ENCODE measurements at regions not wholly inside any gene's neighbourhood (a gene's known extent, or its start where the extent isn't known, plus 50 kb on each side); places are given as distances from the start of the nearest gene placed in this dataset.

DNA sequence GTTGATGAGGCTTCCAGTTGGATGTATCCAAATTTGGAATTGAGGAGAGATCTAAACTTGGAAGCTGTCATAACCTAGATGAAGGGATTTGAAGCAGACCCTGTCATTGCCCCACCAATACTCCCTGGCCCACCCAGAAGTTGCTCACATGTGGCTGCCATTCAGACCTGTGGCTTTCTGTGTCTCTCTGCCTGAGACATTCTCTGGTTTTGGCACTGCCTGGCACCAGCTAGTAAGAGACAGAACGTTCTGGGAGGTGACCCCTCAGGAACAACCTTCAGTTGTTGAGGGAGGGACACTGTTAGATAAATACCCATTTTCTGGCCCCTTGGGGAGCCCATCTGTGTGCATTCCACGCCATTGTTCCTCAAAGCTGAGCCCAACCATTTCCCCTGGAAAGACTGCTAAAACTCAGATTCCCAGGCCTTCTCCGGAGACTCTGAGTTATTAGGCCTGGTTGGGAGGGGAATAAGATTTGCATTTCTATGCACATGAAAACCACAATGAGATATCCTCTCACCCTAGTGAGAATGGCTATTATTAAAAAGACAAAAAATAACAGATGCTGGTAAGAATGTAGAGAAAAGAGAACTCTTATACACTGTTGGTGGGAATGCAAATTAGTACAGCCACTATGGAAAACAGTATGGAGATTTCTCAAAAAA lies 290.4 kb downstream of the TSHZ3 start (continued):
- TF ChIP-seq ZNF331 (CRISPR knock-in tag; IDR thresholded peaks at IDR 0.05; ENCODE audit: low read depth): no peak
- no peak for TF ChIP-seq EZH2 (IDR thresholded peaks at IDR 0.05; ENCODE audit: low read depth, unreplicated experiment)
- TF ChIP-seq JUNB (IDR thresholded peaks at IDR 0.05; ENCODE audit: unreplicated experiment): no peak
- TF ChIP-seq STAT1 (IDR thresholded peaks at IDR 0.05; ENCODE audit: unreplicated experiment): no peak

DNA sequence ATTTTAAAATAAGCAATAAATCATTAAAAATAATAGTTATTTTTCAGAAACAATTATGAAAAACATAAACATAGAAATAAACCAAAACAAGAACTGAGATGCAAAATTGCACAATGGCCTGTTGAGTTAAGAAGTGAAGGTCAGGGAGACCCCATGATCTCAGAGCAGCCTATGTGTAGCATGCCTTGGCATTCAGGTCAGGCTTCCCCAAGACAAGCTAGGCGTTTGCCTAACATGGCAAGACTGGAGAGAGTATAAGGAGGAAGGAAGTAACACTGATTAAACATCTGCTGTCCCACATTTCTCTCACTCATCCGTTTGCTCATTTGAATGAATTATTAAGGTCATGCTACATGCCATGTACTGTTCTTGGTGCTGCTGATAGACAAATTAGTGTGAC lies 291.8 kb downstream of the TSHZ3 start:
- no peaks in the 10 kb centered on the region; the same call in 2 of the 3 replicates for H3K4me1 Mint-ChIP-seq
- Histone ChIP-seq H3K9me2 (ENCODE audit: insufficient read depth) (peaks cover 11% of the 10 kb centered on the region), H3K79me2 (replicated peaks; ENCODE audit: insufficient read depth) (no peaks in the 10 kb centered on the region), H3K27ac (ENCODE audit: low read depth) (no peak overlapping the region), H4K20me1 (replicated peaks; ENCODE audit: insufficient read depth) (no peaks in the 10 kb centered on the region), H3K36me3 (ENCODE audit: insufficient read depth) (no peaks in the 10 kb centered on the region), H3K27me3 (ENCODE audit: insufficient read depth) (no peaks in the 10 kb centered on the region), H3K4me3 (no peak overlapping the region), H2AFZ (no peak overlapping the region), H3F3A (replicated peaks; ENCODE audit: low read depth) (no peaks in the 10 kb centered on the region), H3K4me2 (no peak overlapping the region), H3K4me1 (ENCODE audit: insufficient read depth) (no peaks in the 10 kb centered on the region)
- no peak overlapping the region for H3K4me3 Mint-ChIP-seq
- TF ChIP-seq, protein P1, sequence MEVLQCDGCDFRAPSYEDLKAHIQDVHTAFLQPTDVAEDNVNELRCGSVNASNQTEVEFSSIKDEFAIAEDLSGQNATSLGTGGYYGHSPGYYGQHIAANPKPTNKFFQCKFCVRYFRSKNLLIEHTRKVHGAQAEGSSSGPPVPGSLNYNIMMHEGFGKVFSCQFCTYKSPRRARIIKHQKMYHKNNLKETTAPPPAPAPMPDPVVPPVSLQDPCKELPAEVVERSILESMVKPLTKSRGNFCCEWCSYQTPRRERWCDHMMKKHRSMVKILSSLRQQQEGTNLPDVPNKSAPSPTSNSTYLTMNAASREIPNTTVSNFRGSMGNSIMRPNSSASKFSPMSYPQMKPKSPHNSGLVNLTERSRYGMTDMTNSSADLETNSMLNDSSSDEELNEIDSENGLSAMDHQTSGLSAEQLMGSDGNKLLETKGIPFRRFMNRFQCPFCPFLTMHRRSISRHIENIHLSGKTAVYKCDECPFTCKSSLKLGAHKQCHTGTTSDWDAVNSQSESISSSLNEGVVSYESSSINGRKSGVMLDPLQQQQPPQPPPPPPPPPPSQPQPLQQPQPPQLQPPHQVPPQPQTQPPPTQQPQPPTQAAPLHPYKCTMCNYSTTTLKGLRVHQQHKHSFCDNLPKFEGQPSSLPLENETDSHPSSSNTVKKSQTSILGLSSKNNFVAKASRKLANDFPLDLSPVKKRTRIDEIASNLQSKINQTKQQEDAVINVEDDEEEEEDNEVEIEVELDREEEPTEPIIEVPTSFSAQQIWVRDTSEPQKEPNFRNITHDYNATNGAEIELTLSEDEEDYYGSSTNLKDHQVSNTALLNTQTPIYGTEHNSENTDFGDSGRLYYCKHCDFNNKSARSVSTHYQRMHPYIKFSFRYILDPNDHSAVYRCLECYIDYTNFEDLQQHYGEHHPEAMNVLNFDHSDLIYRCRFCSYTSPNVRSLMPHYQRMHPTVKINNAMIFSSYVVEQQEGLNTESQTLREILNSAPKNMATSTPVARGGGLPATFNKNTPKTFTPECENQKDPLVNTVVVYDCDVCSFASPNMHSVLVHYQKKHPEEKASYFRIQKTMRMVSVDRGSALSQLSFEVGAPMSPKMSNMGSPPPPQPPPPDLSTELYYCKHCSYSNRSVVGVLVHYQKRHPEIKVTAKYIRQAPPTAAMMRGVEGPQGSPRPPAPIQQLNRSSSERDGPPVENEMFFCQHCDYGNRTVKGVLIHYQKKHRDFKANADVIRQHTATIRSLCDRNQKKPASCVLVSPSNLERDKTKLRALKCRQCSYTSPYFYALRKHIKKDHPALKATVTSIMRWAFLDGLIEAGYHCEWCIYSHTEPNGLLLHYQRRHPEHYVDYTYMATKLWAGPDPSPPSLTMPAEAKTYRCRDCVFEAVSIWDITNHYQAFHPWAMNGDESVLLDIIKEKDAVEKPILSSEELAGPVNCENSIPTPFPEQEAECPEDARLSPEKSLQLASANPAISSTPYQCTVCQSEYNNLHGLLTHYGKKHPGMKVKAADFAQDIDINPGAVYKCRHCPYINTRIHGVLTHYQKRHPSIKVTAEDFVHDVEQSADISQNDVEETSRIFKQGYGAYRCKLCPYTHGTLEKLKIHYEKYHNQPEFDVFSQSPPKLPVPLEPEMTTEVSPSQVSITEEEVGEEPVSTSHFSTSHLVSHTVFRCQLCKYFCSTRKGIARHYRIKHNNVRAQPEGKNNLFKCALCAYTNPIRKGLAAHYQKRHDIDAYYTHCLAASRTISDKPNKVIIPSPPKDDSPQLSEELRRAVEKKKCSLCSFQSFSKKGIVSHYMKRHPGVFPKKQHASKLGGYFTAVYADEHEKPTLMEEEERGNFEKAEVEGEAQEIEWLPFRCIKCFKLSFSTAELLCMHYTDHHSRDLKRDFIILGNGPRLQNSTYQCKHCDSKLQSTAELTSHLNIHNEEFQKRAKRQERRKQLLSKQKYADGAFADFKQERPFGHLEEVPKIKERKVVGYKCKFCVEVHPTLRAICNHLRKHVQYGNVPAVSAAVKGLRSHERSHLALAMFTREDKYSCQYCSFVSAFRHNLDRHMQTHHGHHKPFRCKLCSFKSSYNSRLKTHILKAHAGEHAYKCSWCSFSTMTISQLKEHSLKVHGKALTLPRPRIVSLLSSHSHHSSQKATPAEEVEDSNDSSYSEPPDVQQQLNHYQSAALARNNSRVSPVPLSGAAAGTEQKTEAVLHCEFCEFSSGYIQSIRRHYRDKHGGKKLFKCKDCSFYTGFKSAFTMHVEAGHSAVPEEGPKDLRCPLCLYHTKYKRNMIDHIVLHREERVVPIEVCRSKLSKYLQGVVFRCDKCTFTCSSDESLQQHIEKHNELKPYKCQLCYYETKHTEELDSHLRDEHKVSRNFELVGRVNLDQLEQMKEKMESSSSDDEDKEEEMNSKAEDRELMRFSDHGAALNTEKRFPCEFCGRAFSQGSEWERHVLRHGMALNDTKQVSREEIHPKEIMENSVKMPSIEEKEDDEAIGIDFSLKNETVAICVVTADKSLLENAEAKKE (CRISPR knock-in tag; IDR thresholded peaks at IDR 0.05): no peak
- TF ChIP-seq, protein P2, sequence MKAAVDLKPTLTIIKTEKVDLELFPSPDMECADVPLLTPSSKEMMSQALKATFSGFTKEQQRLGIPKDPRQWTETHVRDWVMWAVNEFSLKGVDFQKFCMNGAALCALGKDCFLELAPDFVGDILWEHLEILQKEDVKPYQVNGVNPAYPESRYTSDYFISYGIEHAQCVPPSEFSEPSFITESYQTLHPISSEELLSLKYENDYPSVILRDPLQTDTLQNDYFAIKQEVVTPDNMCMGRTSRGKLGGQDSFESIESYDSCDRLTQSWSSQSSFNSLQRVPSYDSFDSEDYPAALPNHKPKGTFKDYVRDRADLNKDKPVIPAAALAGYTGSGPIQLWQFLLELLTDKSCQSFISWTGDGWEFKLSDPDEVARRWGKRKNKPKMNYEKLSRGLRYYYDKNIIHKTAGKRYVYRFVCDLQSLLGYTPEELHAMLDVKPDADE (IDR thresholded peaks at IDR 0.05): no peak
- TF ChIP-seq EZH2phosphoT487 (IDR thresholded peaks at IDR 0.05; ENCODE audit: unreplicated experiment): no peak
- TF ChIP-seq, protein P3, sequence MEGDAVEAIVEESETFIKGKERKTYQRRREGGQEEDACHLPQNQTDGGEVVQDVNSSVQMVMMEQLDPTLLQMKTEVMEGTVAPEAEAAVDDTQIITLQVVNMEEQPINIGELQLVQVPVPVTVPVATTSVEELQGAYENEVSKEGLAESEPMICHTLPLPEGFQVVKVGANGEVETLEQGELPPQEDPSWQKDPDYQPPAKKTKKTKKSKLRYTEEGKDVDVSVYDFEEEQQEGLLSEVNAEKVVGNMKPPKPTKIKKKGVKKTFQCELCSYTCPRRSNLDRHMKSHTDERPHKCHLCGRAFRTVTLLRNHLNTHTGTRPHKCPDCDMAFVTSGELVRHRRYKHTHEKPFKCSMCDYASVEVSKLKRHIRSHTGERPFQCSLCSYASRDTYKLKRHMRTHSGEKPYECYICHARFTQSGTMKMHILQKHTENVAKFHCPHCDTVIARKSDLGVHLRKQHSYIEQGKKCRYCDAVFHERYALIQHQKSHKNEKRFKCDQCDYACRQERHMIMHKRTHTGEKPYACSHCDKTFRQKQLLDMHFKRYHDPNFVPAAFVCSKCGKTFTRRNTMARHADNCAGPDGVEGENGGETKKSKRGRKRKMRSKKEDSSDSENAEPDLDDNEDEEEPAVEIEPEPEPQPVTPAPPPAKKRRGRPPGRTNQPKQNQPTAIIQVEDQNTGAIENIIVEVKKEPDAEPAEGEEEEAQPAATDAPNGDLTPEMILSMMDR (conservative IDR thresholded peaks at IDR 0.05; ENCODE audit: low read depth in 2 of 2): no peak
- TF ChIP-seq ZNF331 (CRISPR knock-in tag; IDR thresholded peaks at IDR 0.05; ENCODE audit: low read depth): no peak
- no peak for TF ChIP-seq POLR2AphosphoS5 (IDR thresholded peaks at IDR 0.05; ENCODE audit: low read depth)
- no peak overlapping the region for H3K27ac Mint-ChIP-seq
- ATAC-seq (no peak), DNase-seq (ENCODE audit: low spot score) (no peak)
- H3K36me3 Mint-ChIP-seq (ENCODE audit: low read depth): no peaks in the 10 kb centered on the region; the same call in 2 of the 3 replicates
- peaks cover 11% of the 10 kb centered on the region for H3K9me3 Mint-ChIP-seq
- H3K27me3 Mint-ChIP-seq (ENCODE audit: insufficient read depth, low read depth, poor library complexity): no peaks in the 10 kb centered on the region
